ENCODE measurements at regions not wholly inside any gene's neighbourhood (a gene's known extent, or its start where the extent isn't known, plus 50 kb on each side); places are given as distances from the start of the nearest gene placed in this dataset.

DNA sequence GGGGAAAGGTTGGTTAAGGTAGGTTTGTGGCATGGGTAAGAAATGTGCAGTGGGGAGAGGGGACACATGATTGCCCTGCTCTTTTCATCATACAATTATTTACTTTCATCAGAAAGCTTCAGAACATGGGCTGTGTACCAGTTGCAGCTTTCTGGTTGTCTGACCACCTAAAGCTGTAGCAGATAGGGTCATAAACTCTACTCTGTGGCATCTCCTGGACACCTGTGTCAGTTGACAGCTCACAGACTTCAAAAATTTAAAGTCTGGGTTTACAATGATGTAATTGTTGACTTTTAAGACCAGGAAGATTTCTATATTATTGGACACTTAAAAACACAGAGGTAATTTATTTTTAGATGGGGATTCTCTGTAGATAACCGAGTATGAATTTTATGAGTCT, 222.7 kb upstream of the PRR16 start:
- H3K27ac ChIP-seq: no peak overlapping the region
- 22 to 43% methylated on average over 1 of the region's 1 CpG for WGBS, 2 donors (ENCODE audit: low coverage in 1 of 2)
- TF ChIP-seq EP300 (IDR thresholded peaks at IDR 0.05) (no peak), POLR2A (IDR thresholded peaks at IDR 0.05) (no peak), POLR2AphosphoS5 (IDR thresholded peaks at IDR 0.05) (no peak)
- TF ChIP-seq, protein P1, sequence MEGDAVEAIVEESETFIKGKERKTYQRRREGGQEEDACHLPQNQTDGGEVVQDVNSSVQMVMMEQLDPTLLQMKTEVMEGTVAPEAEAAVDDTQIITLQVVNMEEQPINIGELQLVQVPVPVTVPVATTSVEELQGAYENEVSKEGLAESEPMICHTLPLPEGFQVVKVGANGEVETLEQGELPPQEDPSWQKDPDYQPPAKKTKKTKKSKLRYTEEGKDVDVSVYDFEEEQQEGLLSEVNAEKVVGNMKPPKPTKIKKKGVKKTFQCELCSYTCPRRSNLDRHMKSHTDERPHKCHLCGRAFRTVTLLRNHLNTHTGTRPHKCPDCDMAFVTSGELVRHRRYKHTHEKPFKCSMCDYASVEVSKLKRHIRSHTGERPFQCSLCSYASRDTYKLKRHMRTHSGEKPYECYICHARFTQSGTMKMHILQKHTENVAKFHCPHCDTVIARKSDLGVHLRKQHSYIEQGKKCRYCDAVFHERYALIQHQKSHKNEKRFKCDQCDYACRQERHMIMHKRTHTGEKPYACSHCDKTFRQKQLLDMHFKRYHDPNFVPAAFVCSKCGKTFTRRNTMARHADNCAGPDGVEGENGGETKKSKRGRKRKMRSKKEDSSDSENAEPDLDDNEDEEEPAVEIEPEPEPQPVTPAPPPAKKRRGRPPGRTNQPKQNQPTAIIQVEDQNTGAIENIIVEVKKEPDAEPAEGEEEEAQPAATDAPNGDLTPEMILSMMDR (IDR thresholded peaks at IDR 0.05): no peak
- no peaks in the 10 kb centered on the region for H3K27me3 ChIP-seq
- H3K4me1 ChIP-seq: no peaks in the 10 kb centered on the region
- no peaks in the 10 kb centered on the region for H3K36me3 ChIP-seq
- no peak for ATAC-seq
- no peaks in the 10 kb centered on the region for H3K9me3 ChIP-seq
- H3K4me3 ChIP-seq: no peak overlapping the region

DNA sequence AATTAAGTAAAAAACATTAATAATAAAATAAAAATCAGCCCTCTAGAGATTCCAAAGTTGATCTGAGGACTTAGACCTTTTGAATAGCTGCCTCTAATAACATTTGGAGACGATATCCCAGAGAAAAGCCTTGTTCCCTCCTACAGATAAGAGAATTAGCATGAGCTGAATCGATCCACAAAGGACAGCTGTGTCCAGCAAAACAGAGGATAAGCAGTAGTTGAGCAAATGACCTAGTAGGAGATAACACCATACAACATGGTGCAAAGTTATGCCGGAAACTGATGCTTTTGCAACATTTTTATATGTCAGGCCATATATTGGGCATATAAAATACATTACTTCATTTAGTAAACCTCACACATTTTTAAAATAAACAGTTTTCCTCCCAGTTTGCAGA, 212.2 kb upstream of the PRR16 start:
- no peak for ATAC-seq
- Histone ChIP-seq H3K27ac (no peak overlapping the region), H3K4me3 (no peak overlapping the region), H3K36me3 (no peaks in the 10 kb centered on the region), H3K27me3 (no peaks in the 10 kb centered on the region), H3K9me3 (no peaks in the 10 kb centered on the region), H3K4me1 (no peaks in the 10 kb centered on the region)
- 40 to 54% methylated on average over 1 to 3 of the region's 3 CpGs for WGBS, 2 donors (ENCODE audit: low coverage in 1 of 2)
- TF ChIP-seq POLR2A (IDR thresholded peaks at IDR 0.05): no peak
- no peak for TF ChIP-seq POLR2AphosphoS5 (IDR thresholded peaks at IDR 0.05)
- TF ChIP-seq EP300 (IDR thresholded peaks at IDR 0.05): no peak
- TF ChIP-seq, protein P1 (IDR thresholded peaks at IDR 0.05): no peak

DNA sequence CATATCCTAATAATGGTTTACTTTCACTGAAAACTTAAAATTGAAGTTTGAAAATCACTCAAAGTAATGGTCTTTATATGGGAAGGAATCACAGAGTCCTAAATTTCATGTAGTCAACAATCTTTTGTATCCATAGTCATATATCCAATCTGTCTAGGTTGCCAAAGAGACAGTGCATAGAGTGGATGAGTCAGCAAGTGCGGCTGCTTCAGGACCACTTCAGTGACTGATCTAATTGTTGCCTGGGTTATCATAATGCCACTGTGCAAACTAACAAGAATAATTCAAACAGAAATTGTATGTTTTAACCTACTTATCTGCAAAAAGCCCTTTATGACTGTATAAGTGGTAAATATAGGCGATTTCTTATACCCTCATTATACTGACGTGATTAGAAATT, 211.3 kb upstream of the PRR16 start:
- TF ChIP-seq POLR2A (IDR thresholded peaks at IDR 0.05) (no peak), POLR2AphosphoS5 (IDR thresholded peaks at IDR 0.05) (no peak), EP300 (IDR thresholded peaks at IDR 0.05) (no peak)
- TF ChIP-seq, protein P1 (IDR thresholded peaks at IDR 0.05): no peak
- no peaks in the 10 kb centered on the region for H3K9me3 ChIP-seq
- ATAC-seq: no peak
- 74 to 87% methylated on average over 3 of the region's 3 CpGs for WGBS, 2 donors (ENCODE audit: low coverage in 1 of 2)
- H3K27ac ChIP-seq: no peak overlapping the region
- H3K36me3 ChIP-seq: no peaks in the 10 kb centered on the region
- H3K4me1 ChIP-seq: no peaks in the 10 kb centered on the region
- no peak overlapping the region for H3K4me3 ChIP-seq
- H3K27me3 ChIP-seq: no peaks in the 10 kb centered on the region

DNA sequence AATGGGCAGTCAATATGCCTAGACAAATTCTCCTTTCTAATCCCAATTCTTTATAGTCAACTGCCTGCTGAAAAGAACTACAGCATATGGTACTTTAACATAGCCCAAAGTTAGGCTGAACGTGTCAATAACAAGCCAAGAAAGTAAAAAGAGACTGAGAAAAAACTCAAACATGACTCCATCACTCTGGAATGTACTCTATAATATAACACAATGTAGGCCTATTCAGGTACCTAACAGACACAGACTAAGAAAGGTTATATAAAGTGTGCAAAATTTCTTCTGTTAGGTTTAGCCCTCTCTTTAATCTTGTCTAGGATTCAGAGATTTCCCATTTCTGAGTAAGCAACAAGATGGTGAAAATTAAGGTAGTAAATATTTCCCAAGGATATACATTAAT, 209.7 kb upstream of the PRR16 start:
- no peaks in the 10 kb centered on the region for H3K9me3 ChIP-seq
- no peak overlapping the region for H3K4me3 ChIP-seq
- H3K36me3 ChIP-seq: no peaks in the 10 kb centered on the region
- no peaks in the 10 kb centered on the region for H3K4me1 ChIP-seq
- TF ChIP-seq POLR2A (IDR thresholded peaks at IDR 0.05) (no peak), POLR2AphosphoS5 (IDR thresholded peaks at IDR 0.05) (no peak), EP300 (IDR thresholded peaks at IDR 0.05) (no peak)
- TF ChIP-seq, protein P1 (IDR thresholded peaks at IDR 0.05): no peak
- no peak for ATAC-seq
- 59 to 78% methylated on average over 1 of the region's 1 CpG for WGBS, 2 donors (ENCODE audit: low coverage in 1 of 2)
- no peak overlapping the region for H3K27ac ChIP-seq
- no peaks in the 10 kb centered on the region for H3K27me3 ChIP-seq

DNA sequence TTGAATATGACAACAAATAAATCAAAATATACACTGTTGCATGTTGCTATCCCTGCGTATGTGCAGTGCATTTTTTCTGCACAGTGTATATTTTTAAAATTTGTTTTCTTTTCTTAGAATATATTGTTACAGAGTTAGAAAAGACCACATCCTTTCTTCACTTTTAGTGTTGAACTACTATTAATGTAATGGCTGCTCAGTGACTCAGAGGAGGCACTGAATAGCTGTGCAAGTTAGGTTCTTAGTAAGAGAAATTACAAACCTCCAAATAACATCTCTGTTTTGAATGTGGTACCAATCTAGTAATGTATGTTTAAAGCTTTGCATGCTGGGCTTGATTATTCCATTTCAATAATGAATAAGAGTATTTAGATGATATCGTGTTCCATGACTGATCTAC, 208.9 kb upstream of the PRR16 start:
- no peaks in the 10 kb centered on the region for H3K4me1 ChIP-seq
- no peak for ATAC-seq
- no peaks in the 10 kb centered on the region for H3K36me3 ChIP-seq
- no peak overlapping the region for H3K27ac ChIP-seq
- H3K4me3 ChIP-seq: no peak overlapping the region
- no peaks in the 10 kb centered on the region for H3K27me3 ChIP-seq
- no peaks in the 10 kb centered on the region for H3K9me3 ChIP-seq
- WGBS, 2 donors (ENCODE audit: low coverage in 1 of 2): 28 to 52% methylated on average over 2 of the region's 2 CpGs
- TF ChIP-seq POLR2A (IDR thresholded peaks at IDR 0.05) (no peak), EP300 (IDR thresholded peaks at IDR 0.05) (no peak), POLR2AphosphoS5 (IDR thresholded peaks at IDR 0.05) (no peak)
- TF ChIP-seq, protein P1 (IDR thresholded peaks at IDR 0.05): no peak
